HepG2 (cell line): ENCODE measurements at regions not wholly inside any gene's neighbourhood (a gene's known extent, or its start where the extent isn't known, plus 50 kb on each side); places are given as distances from the start of the nearest gene placed in this dataset.
A peak's percentile ranks its signal among the peaks of the same experiment; 100 is the strongest.

Source experiments
- ATAC-seq: fragments of 200-7000 bp; cut with Tn5 transposase; 3 replicates; pipeline ENCODE4 v1.9.1; 2020; ENCODE audit warnings: mild to moderate bottlenecking, moderate library complexity
- BruUV-seq: library from RNA; stranded (reverse); fragments of 400-500 nt; replicated peaks from 2 replicates; lab custom pipeline; 2021; lab: Mats Ljungman, UMichigan
- CTCF ChIA-PET: fragments of 300-600 bp; formaldehyde crosslinking; extraction: SDS; loops from one replicate; lab custom pipeline; 2021; ENCODE audit warnings: low total read pairs, inconsistent platforms, low intra/inter-chr PET ratio; lab: Yijun Ruan, JAX
- POLR2A ChIA-PET: fragments of 350-600 bp; sonication (Branson Sonifier 250); formaldehyde crosslinking; loops from one replicate; lab custom pipeline; 2020; ENCODE audit warnings: antibody characterized with exemption, inconsistent platforms; lab: Yijun Ruan, JAX
- DNase-seq: peaks from one replicate; pipeline ENCODE4 v3.0.0-alpha.2; 2015; ENCODE audit warnings: low spot score
- FAIRE-seq: peaks from 3 replicates; lab custom pipeline; 2011; peaks lifted over from hg19 to GRCh38; lab: Jason Lieb, UNC
- H2AFZ ChIP-seq: one replicate; pipeline ENCODE4 v1.6.1; 2011; ENCODE audit warnings: low read length, inconsistent platforms
- H3K27ac ChIP-seq: fragments of 300-600 bp; 3 replicates; pipeline ENCODE4 v1.8.0; 2011; ENCODE audit warnings: mixed run types, mild to moderate bottlenecking, mixed read lengths, low read length, inconsistent platforms; ENCODE audit not compliant: insufficient read depth; ENCODE audit errors: extremely low read length
- H3K27me3 ChIP-seq, 2 experiments: fragments of 200-600 bp in 1 of 2; 2 replicates in 1 of 2; 3 replicates in 1 of 2; pipeline versions ENCODE4 v1.6.0 to v1.8.0; 2011; ENCODE audit warnings: low read length in 2 of 2, mild to moderate bottlenecking in 2 of 2, moderate library complexity in 2 of 2, inconsistent platforms in 1 of 2; ENCODE audit not compliant: insufficient read depth in 2 of 2, control insufficient read depth in 1 of 2
- H3K36me3 ChIP-seq, 2 experiments: fragments of 200-600 bp in 1 of 2; replicated peaks in 1 of 2; 2 replicates in 1 of 2; 3 replicates in 1 of 2; pipeline versions ENCODE4 v1.5.1 to v1.8.0; 2011; ENCODE audit warnings: low read length in 2 of 2, inconsistent platforms in 1 of 2; ENCODE audit not compliant: insufficient read depth in 2 of 2, control insufficient read depth in 1 of 2
- H3K4me1 ChIP-seq: 2 replicates; pipeline ENCODE4 v1.5.1; 2012; ENCODE audit warnings: low read length, inconsistent platforms; ENCODE audit not compliant: insufficient read depth
- H3K4me2 ChIP-seq: 2 replicates; pipeline ENCODE4 v1.6.0; 2011; ENCODE audit warnings: low read depth, low read length, inconsistent platforms
- H3K4me3 ChIP-seq, 3 experiments: fragments of 200-600 bp in 1 of 3; sonication (generic), shearing (Covaris generic) in 1 of 3; replicated peaks in 1 of 3; 2 replicates each; pipeline ENCODE4 v1.5.1; 2011 to 2016; ENCODE audit warnings: low read length in 3 of 3, inconsistent platforms in 2 of 3, low read depth in 2 of 3, mild to moderate bottlenecking in 2 of 3, control low read depth in 1 of 3, mixed read lengths in 1 of 3; ENCODE audit not compliant: insufficient read depth in 1 of 3
- H3K79me2 ChIP-seq: one replicate; pipeline ENCODE4 v1.6.1; 2011; ENCODE audit warnings: low read length, inconsistent platforms; ENCODE audit not compliant: insufficient read depth
- H3K9ac ChIP-seq: 2 replicates; pipeline ENCODE4 v1.6.0; 2011; ENCODE audit warnings: mild to moderate bottlenecking, low read depth, low read length, inconsistent platforms; ENCODE audit not compliant: insufficient read depth
- H3K9me3 ChIP-seq: 2 replicates; pipeline ENCODE4 v1.5.1; 2012; ENCODE audit warnings: mild to moderate bottlenecking, low read length
- H4K20me1 ChIP-seq: 2 replicates; pipeline ENCODE4 v1.6.0; 2011; ENCODE audit warnings: inconsistent platforms, mild to moderate bottlenecking, low read length, moderate library complexity; ENCODE audit not compliant: insufficient read depth
- ADNP ChIP-seq: sonication (generic); formaldehyde crosslinking; IDR thresholded peaks from 2 replicates; pipeline ENCODE4 v1.4.0; 2020; ENCODE audit warnings: missing genetic modification reagents
- AHR ChIP-seq: IDR thresholded peaks from 2 replicates; pipeline ENCODE4 v1.6.1; 2018; ENCODE audit warnings: missing genetic modification reagents, missing compliant biosample characterization
- ATF1 ChIP-seq: IDR thresholded peaks from 2 replicates; pipeline ENCODE4 v1.6.1; 2016; ENCODE audit warnings: mild to moderate bottlenecking, control low read depth
- ATF7 ChIP-seq, 2 experiments: fragments of 450-650 bp in 1 of 2; sonication (generic) in 1 of 2; formaldehyde crosslinking in 1 of 2; IDR thresholded peaks; 2 replicates each; pipeline versions ENCODE4 v1.4.0 to v1.6.1; 2016 to 2020; ENCODE audit warnings: antibody characterized with exemption in 1 of 2, mild to moderate bottlenecking in 1 of 2, missing genetic modification reagents in 1 of 2
- CEBPB ChIP-seq: IDR thresholded peaks from 2 replicates; pipeline ENCODE4 v1.6.1; 2011; ENCODE audit warnings: low read depth, low read length, improper control_type of control experiment, borderline replicate concordance
- FOXP1 ChIP-seq, 2 experiments: fragments of 450-650 bp in 1 of 2; IDR thresholded peaks; 2 replicates each; pipeline ENCODE4 v1.6.1; 2017 to 2018; ENCODE audit warnings: antibody characterized with exemption in 1 of 2
- HNRNPLL ChIP-seq: fragments of 200-400 bp; formaldehyde crosslinking; IDR thresholded peaks from 2 replicates; pipeline ENCODE4 v1.6.1; 2017; ENCODE audit warnings: mild to moderate bottlenecking, low read depth, low read length; ENCODE audit not compliant: poor library complexity, severe bottlenecking
- MIER2 ChIP-seq: IDR thresholded peaks from 2 replicates; pipeline ENCODE4 v1.6.1; 2016; ENCODE audit warnings: missing biosample characterization, missing genetic modification reagents
- NR1H2 ChIP-seq: sonication (generic); formaldehyde crosslinking; IDR thresholded peaks from 2 replicates; pipeline ENCODE4 v1.8.1; 2022; ENCODE audit warnings: low read depth, missing genetic modification reagents, borderline replicate concordance
- NR2C2 ChIP-seq: sonication (generic); formaldehyde crosslinking; IDR thresholded peaks from 2 replicates; pipeline ENCODE4 v1.4.0; 2020; ENCODE audit warnings: missing genetic modification reagents, mild to moderate bottlenecking, moderate library complexity, borderline replicate concordance
- ONECUT2 ChIP-seq: sonication (generic); formaldehyde crosslinking; IDR thresholded peaks from 2 replicates; pipeline ENCODE4 v1.4.0; 2020; ENCODE audit warnings: missing genetic modification reagents
- RBAK ChIP-seq: sonication (generic); formaldehyde crosslinking; IDR thresholded peaks from 2 replicates; pipeline ENCODE4 v1.5.1; 2020; ENCODE audit warnings: mild to moderate bottlenecking, missing genetic modification reagents
- REPIN1 ChIP-seq: sonication (generic); formaldehyde crosslinking; IDR thresholded peaks from 2 replicates; pipeline ENCODE4 v1.8.0; 2022; ENCODE audit warnings: missing genetic modification reagents, low read depth, mild to moderate bottlenecking, borderline replicate concordance
- TMF1 ChIP-seq: sonication (generic); formaldehyde crosslinking; IDR thresholded peaks from 2 replicates; pipeline ENCODE4 v1.8.1; 2022; ENCODE audit warnings: low read depth, missing genetic modification reagents
- ZFYVE20 ChIP-seq: sonication (generic); formaldehyde crosslinking; IDR thresholded peaks from 2 replicates; pipeline ENCODE4 v1.8.0; 2023; ENCODE audit warnings: low read depth, mild to moderate bottlenecking, moderate library complexity, missing genetic modification reagents, borderline replicate concordance
- ZNF12 ChIP-seq: sonication (generic); formaldehyde crosslinking; IDR thresholded peaks from 2 replicates; pipeline ENCODE4 v1.5.0; 2020; ENCODE audit warnings: missing genetic modification reagents
- ZNF207 ChIP-seq: fragments of 450-650 bp; IDR thresholded peaks from 2 replicates; pipeline ENCODE4 v1.6.1; 2016; ENCODE audit warnings: antibody characterized with exemption, borderline replicate concordance
- ZNF260 ChIP-seq: sonication (generic); formaldehyde crosslinking; IDR thresholded peaks from 2 replicates; pipeline ENCODE4 v1.4.0; 2020; ENCODE audit warnings: missing genetic modification reagents, low read depth, mild to moderate bottlenecking, borderline replicate concordance
- ZNF501 ChIP-seq: sonication (generic); formaldehyde crosslinking; IDR thresholded peaks from 2 replicates; pipeline ENCODE4 v1.5.1; 2020; ENCODE audit warnings: mild to moderate bottlenecking, moderate library complexity, missing genetic modification reagents
- ZNF670 ChIP-seq: sonication (generic); formaldehyde crosslinking; IDR thresholded peaks from 2 replicates; pipeline ENCODE4 v1.8.0; 2022; ENCODE audit warnings: mild to moderate bottlenecking, missing genetic modification reagents, borderline replicate concordance
- ZNF83 ChIP-seq: sonication (generic); formaldehyde crosslinking; IDR thresholded peaks from 2 replicates; pipeline ENCODE4 v1.4.0; 2020; ENCODE audit warnings: missing genetic modification reagents, mild to moderate bottlenecking, borderline replicate concordance
- ZNF891 ChIP-seq: sonication (generic); formaldehyde crosslinking; IDR thresholded peaks from 2 replicates; pipeline ENCODE4 v1.5.0; 2020; ENCODE audit warnings: mild to moderate bottlenecking, missing genetic modification reagents
- WGBS: methylation state at CpG from one replicate; pipeline ENCODE4 v1.1.6; 2017; ENCODE audit warnings: low lambda C conversion rate; 5-methylcytosine and 5-hydroxymethylcytosine counted together
- in situ Hi-C: cut with HindIII; loops from 2 replicates; pipeline ENCODE4 v1.10.0; 2017; ENCODE audit warnings: low pct_unique_long_range_greater_than_20kb; ENCODE audit not compliant: extremely low pct_ligation_motif_present
- intact Hi-C: fragments of 100-400 bp; cut with micrococcal nuclease; formaldehyde crosslinking; loops from one replicate; pipeline ENCODE4 v1.10.0; 2022; ENCODE audit not compliant: unreplicated experiment
- TF ChIP-seq, protein P1 (sequence below): sonication (generic); formaldehyde crosslinking; IDR thresholded peaks from 2 replicates; pipeline ENCODE4 v1.5.1; 2020; ENCODE audit warnings: missing genetic modification reagents, mild to moderate bottlenecking, borderline replicate concordance

GRCh38 chr16:17027488-17028129 is 443.2 kb downstream of the XYLT1 start (continued):
- TF ChIP-seq FOXP1 (IDR thresholded peaks at IDR 0.05) (no peak), FOXP1 (CRISPR knock-in tag; IDR thresholded peaks at IDR 0.05) (no peak), ONECUT2 (CRISPR knock-in tag) (no peak), ADNP (CRISPR knock-in tag) (no peak), ZFYVE20 (no peak)
- TF ChIP-seq, protein P1, sequence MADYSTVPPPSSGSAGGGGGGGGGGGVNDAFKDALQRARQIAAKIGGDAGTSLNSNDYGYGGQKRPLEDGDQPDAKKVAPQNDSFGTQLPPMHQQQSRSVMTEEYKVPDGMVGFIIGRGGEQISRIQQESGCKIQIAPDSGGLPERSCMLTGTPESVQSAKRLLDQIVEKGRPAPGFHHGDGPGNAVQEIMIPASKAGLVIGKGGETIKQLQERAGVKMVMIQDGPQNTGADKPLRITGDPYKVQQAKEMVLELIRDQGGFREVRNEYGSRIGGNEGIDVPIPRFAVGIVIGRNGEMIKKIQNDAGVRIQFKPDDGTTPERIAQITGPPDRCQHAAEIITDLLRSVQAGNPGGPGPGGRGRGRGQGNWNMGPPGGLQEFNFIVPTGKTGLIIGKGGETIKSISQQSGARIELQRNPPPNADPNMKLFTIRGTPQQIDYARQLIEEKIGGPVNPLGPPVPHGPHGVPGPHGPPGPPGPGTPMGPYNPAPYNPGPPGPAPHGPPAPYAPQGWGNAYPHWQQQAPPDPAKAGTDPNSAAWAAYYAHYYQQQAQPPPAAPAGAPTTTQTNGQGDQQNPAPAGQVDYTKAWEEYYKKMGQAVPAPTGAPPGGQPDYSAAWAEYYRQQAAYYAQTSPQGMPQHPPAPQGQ (CRISPR knock-in tag): no peak

- no peak overlapping the region for H3K4me3 ChIP-seq
- FAIRE-seq: no peak
- H3K27me3 ChIP-seq: no peaks in the 10 kb centered on the region
- peaks cover 13% of the 10 kb centered on the region for H3K9me3 ChIP-seq
- H3K4me2 ChIP-seq: no peak overlapping the region
- H3K27ac ChIP-seq: no peak overlapping the region
- H3K79me2 ChIP-seq: no peaks in the 10 kb centered on the region
- no peak for ATAC-seq
- in situ Hi-C loops: no loop called here
- H3K4me1 ChIP-seq: no peaks in the 10 kb centered on the region
- POLR2A ChIA-PET: no interaction called here
- H4K20me1 ChIP-seq: no peaks in the 10 kb centered on the region
- intact Hi-C loops: no loop called here
- H3K36me3 ChIP-seq: no peaks in the 10 kb centered on the region
- no peak for DNase-seq
- no peak overlapping the region for H2AFZ ChIP-seq
- no TSS peak for BruUV-seq
- H3K9ac ChIP-seq: no peak overlapping the region
- WGBS: 0% methylated on average over 1 of the region's 1 CpG
- CTCF ChIA-PET: no interaction called here
- TF ChIP-seq CEBPB (peak; percentile 65; the same call in 1 of the 2 replicates), ZNF83 (CRISPR knock-in tag) (no peak), ZNF260 (no peak), HNRNPLL (no peak), MIER2 (no peak), ZNF12 (CRISPR knock-in tag) (peak; percentile 97), AHR (CRISPR knock-in tag) (no peak), TMF1 (CRISPR knock-in tag) (no peak), ZNF207 (no peak), NR2C2 (no peak), RBAK (peak; percentile 62; the same call in 1 of the 2 replicates), ATF7 (IDR thresholded peaks at IDR 0.05) (peak; percentile 61), ATF7 (CRISPR knock-in tag; IDR thresholded peaks at IDR 0.05) (no peak), ZNF670 (no peak), ZNF891 (CRISPR knock-in tag) (no peak), ATF1 (CRISPR knock-in tag) (no peak), NR1H2 (CRISPR knock-in tag) (no peak), REPIN1 (CRISPR knock-in tag) (no peak), ZNF501 (CRISPR knock-in tag) (no peak)
These were observed 441.0 kb downstream of the XYLT1 start for GRCh38 chr16:17029602-17030350.
